Endothelial cell of umbilical vein (primary cell): ENCODE measurements at regions not wholly inside any gene's neighbourhood (a gene's known extent, or its start where the extent isn't known, plus 50 kb on each side); places are given as distances from the start of the nearest gene placed in this dataset.

ENCODE experiments used
- BruUV-seq: library from RNA; stranded (reverse); fragments of 400-500 nt; replicated peaks from 2 replicates; lab custom pipeline; 2021; lab: Mats Ljungman, UMichigan
- CTCF ChIA-PET: fragments of 300-600, 350-600 bp; sonication (Branson Sonifier 250); formaldehyde crosslinking; loops from one replicate; lab custom pipeline; 2021; ENCODE audit warnings: antibody characterized with exemption, inconsistent platforms; lab: Charles Lee
- POLR2A ChIA-PET: fragments of 300-600, 350-600 bp; sonication (Branson Sonifier 250); formaldehyde crosslinking; loops from one replicate; lab custom pipeline; 2021; ENCODE audit warnings: antibody characterized with exemption, inconsistent platforms; lab: Charles Lee
- DNase-seq: peaks from one replicate; pipeline ENCODE4 v3.0.0-alpha.2; 2011; ENCODE audit warnings: low read depth, low spot score
- FAIRE-seq: peaks from 2 replicates; lab custom pipeline; 2011; peaks lifted over from hg19 to GRCh38; lab: Jason Lieb, UNC
- H2AFZ ChIP-seq: 2 replicates; pipeline ENCODE4 v1.6.0; 2012; ENCODE audit warnings: low read depth, low read length, control low read depth, inconsistent platforms
- H3K27ac ChIP-seq: 2 replicates; pipeline ENCODE4 v1.5.1; 2011; ENCODE audit warnings: low read depth, mild to moderate bottlenecking, control low read depth, low read length, moderate library complexity; ENCODE audit not compliant: insufficient read depth
- H3K27me3 ChIP-seq, 2 experiments: 2 replicates each; pipeline versions ENCODE4 v1.6.0 to v1.6.1; 2011; ENCODE audit warnings: low read length in 2 of 2, mixed read lengths in 1 of 2; ENCODE audit not compliant: control insufficient read depth in 2 of 2, insufficient read depth in 2 of 2
- H3K36me3 ChIP-seq, 2 experiments: 2 replicates in 1 of 2; 3 replicates in 1 of 2; pipeline ENCODE4 v1.5.1; 2011; ENCODE audit warnings: low read length in 2 of 2, mild to moderate bottlenecking in 1 of 2, moderate library complexity in 1 of 2; ENCODE audit not compliant: control insufficient read depth in 2 of 2, insufficient read depth in 2 of 2; ENCODE audit errors: extremely low read depth in 1 of 2
- H3K4me1 ChIP-seq: 3 replicates; pipeline ENCODE4 v1.5.1; 2011; ENCODE audit warnings: mild to moderate bottlenecking, low read length; ENCODE audit not compliant: control insufficient read depth, insufficient read depth; ENCODE audit errors: extremely low read depth
- H3K4me2 ChIP-seq: 2 replicates; pipeline ENCODE4 v1.6.1; 2011; ENCODE audit warnings: low read length, control low read depth, mixed read lengths; ENCODE audit not compliant: insufficient read depth
- H3K4me3 ChIP-seq, 3 experiments: fragments of 200-600 bp in 1 of 3; sonication (generic), shearing (Covaris generic) in 1 of 3; replicated peaks in 1 of 3; 2 replicates each; pipeline ENCODE4 v1.5.1; 2011 to 2016; ENCODE audit warnings: control low read depth in 3 of 3, low read length in 3 of 3, mild to moderate bottlenecking in 2 of 3, inconsistent platforms in 1 of 3, low read depth in 1 of 3, moderate library complexity in 1 of 3; ENCODE audit not compliant: insufficient read depth in 1 of 3
- H3K79me2 ChIP-seq: 2 replicates; pipeline ENCODE4 v1.6.0; 2012; ENCODE audit warnings: low read length, inconsistent platforms; ENCODE audit not compliant: control insufficient read depth, insufficient read depth
- H3K9ac ChIP-seq: replicated peaks from 2 replicates; pipeline ENCODE3; 2011; ENCODE audit warnings: low read length, control low read depth; ENCODE audit not compliant: insufficient read depth; ENCODE audit errors: extremely low read depth
- H3K9me1 ChIP-seq: replicated peaks from 3 replicates; pipeline ENCODE4 v1.6.0; 2011; ENCODE audit warnings: mild to moderate bottlenecking, low read length; ENCODE audit not compliant: control insufficient read depth, insufficient read depth; ENCODE audit errors: extremely low read depth
- H3K9me3 ChIP-seq: replicated peaks from 2 replicates; pipeline ENCODE4 v1.5.1; 2012; ENCODE audit warnings: low read length, inconsistent platforms; ENCODE audit not compliant: control insufficient read depth, insufficient read depth
- H4K20me1 ChIP-seq: replicated peaks from 2 replicates; pipeline ENCODE3; 2011; ENCODE audit warnings: mild to moderate bottlenecking, low read length; ENCODE audit not compliant: control insufficient read depth, insufficient read depth; ENCODE audit errors: extremely low read depth
- CTCF ChIP-seq, 2 donors: IDR thresholded peaks; 1 replicate in 1 of 2; 2 replicates in 1 of 2; pipeline ENCODE4 v1.5.1; 2011; ENCODE audit warnings: low read length in 2 of 2, mild to moderate bottlenecking in 2 of 2, moderate library complexity in 2 of 2, control low read depth in 1 of 2, inconsistent platforms in 1 of 2, low read depth in 1 of 2; ENCODE audit not compliant: insufficient read depth in 1 of 2; ENCODE audit errors: extremely low read depth in 1 of 2
- EZH2 ChIP-seq: IDR thresholded peaks from 2 replicates; pipeline ENCODE4 v1.6.1; 2012; ENCODE audit warnings: borderline replicate concordance, low read depth, mild to moderate bottlenecking, moderate library complexity, low read length, inconsistent platforms; ENCODE audit not compliant: severe bottlenecking
- FOS ChIP-seq: IDR thresholded peaks from 2 replicates; pipeline ENCODE4 v1.6.1; 2011; ENCODE audit warnings: mild to moderate bottlenecking, low read length, moderate library complexity, borderline replicate concordance; ENCODE audit not compliant: insufficient read depth
- GATA2 ChIP-seq: IDR thresholded peaks from 2 replicates; pipeline ENCODE4 v1.7.0; 2011; ENCODE audit warnings: low read depth, mild to moderate bottlenecking, moderate library complexity, mixed read lengths, low read length; ENCODE audit not compliant: insufficient read length, insufficient read depth
- JUN ChIP-seq: IDR thresholded peaks from 2 replicates; pipeline ENCODE4 v1.6.1; 2011; ENCODE audit warnings: borderline replicate concordance, low read depth; ENCODE audit not compliant: insufficient read length, insufficient read depth
- MAX ChIP-seq: IDR thresholded peaks from 2 replicates; pipeline ENCODE4 v1.6.1; 2011; ENCODE audit not compliant: insufficient read depth, insufficient read length
- MYC ChIP-seq: IDR thresholded peaks from one replicate; pipeline ENCODE4 v1.6.1; 2011; ENCODE audit warnings: mild to moderate bottlenecking, low read depth, low read length
- POLR2A ChIP-seq: IDR thresholded peaks from 2 replicates; pipeline ENCODE4 v1.6.1; 2012; ENCODE audit warnings: low read depth, mild to moderate bottlenecking, control low read depth, low read length
- POLR2AphosphoS5 ChIP-seq: IDR thresholded peaks from 2 replicates; pipeline ENCODE4 v1.6.1; 2012; ENCODE audit warnings: low read depth, mild to moderate bottlenecking, control low read depth, low read length, moderate library complexity; ENCODE audit not compliant: insufficient read depth
- dilution Hi-C: fragments of 300-500 bp; cut with MboI; formaldehyde crosslinking; loops from one replicate; pipeline ENCODE4 v1.15.0; 2019; ENCODE audit warnings: low sequenced_read_pairs; ENCODE audit not compliant: extremely low pct_ligation_motif_present
- intact Hi-C: fragments of 100-400 bp; cut with micrococcal nuclease; formaldehyde crosslinking; loops from one replicate; pipeline ENCODE4 v1.10.0; 2022

- no peak overlapping the region for H3K27ac ChIP-seq
- H3K79me2 ChIP-seq = no peaks in the 10 kb centered on the region
- no peak overlapping the region for H3K9ac ChIP-seq
- FAIRE-seq (no peak), DNase-seq (no peak)
- intact Hi-C loops = no loop called here
- H3K9me1 ChIP-seq = no peaks in the 10 kb centered on the region
- no peak for TF ChIP-seq JUN
- TF ChIP-seq CTCF (IDR thresholded peaks at IDR 0.05; ENCODE audit: extremely low read depth in 1 of 2, insufficient read depth in 1 of 2, low read depth in 1 of 2, low read length in 2 of 2) = no peak
- TF ChIP-seq MYC = no peak
- no peak for TF ChIP-seq EZH2
- no peak for TF ChIP-seq MAX
- TF ChIP-seq POLR2AphosphoS5 = no peak
- TF ChIP-seq POLR2A = no peak
- TF ChIP-seq FOS = no peak
- TF ChIP-seq GATA2 = no peak
- dilution Hi-C loops = no loop called here
- POLR2A ChIA-PET = no interaction called here
- H3K27me3 ChIP-seq = no peaks in the 10 kb centered on the region
- H3K4me2 ChIP-seq = no peak overlapping the region
- no peak overlapping the region for H2AFZ ChIP-seq
- CTCF ChIA-PET = no interaction called here
- H3K4me3 ChIP-seq = no peak overlapping the region
- no peaks in the 10 kb centered on the region for H3K4me1 ChIP-seq
- BruUV-seq = no TSS peak
- no peaks in the 10 kb centered on the region for H3K36me3 ChIP-seq
- no peaks in the 10 kb centered on the region for H3K9me3 ChIP-seq
- H4K20me1 ChIP-seq = no peaks in the 10 kb centered on the region
Observed at GRCh38 chr5:10173716-10174115, 76.0 kb downstream of the ATPSCKMT start.
